GM12892 (cell line): ENCODE measurements at regions not wholly inside any gene's neighbourhood (a gene's known extent, or its start where the extent isn't known, plus 50 kb on each side); places are given as distances from the start of the nearest gene placed in this dataset.

Source experiments
- DNase-seq: peaks from one replicate; pipeline ENCODE4 v3.0.0; 2011; ENCODE audit not compliant: insufficient read length
- FAIRE-seq: peaks from 2 replicates; lab custom pipeline; 2011; peaks lifted over from hg19 to GRCh38; lab: Jason Lieb, UNC
- POLR2A ChIP-seq: IDR thresholded peaks from 2 replicates; pipeline ENCODE4 v1.6.1; 2011; ENCODE audit warnings: low read depth, low read length, control low read depth
- POLR2AphosphoS5 ChIP-seq: IDR thresholded peaks from 2 replicates; pipeline ENCODE4 v1.6.1; 2011; ENCODE audit warnings: low read depth, low read length, control low read depth
- TAF1 ChIP-seq: IDR thresholded peaks from 2 replicates; pipeline ENCODE4 v1.6.1; 2011; ENCODE audit warnings: low read depth, mild to moderate bottlenecking, control low read depth, low read length, borderline replicate concordance

- no peak for TF ChIP-seq POLR2AphosphoS5
- TF ChIP-seq POLR2A: no peak
- no peak for TF ChIP-seq TAF1
- no peak for DNase-seq
- FAIRE-seq: no peak
Observed at GRCh38 chr7:124351950-124352349, 319.1 kb upstream of the TMEM229A start.

GRCh38 chr7:124349443-124349842 is 316.6 kb upstream of the TMEM229A start:
- FAIRE-seq: no peak
- TF ChIP-seq TAF1 (no peak), POLR2AphosphoS5 (no peak)
- DNase-seq: no peak

- DNase-seq: no peak
Observed at GRCh38 chr7:124338861-124339260, 306.0 kb upstream of the TMEM229A start.

GRCh38 chr7:124330731-124331407 is 298.0 kb upstream of the TMEM229A start:
- no peak for DNase-seq
- FAIRE-seq: no peak
- no peak for TF ChIP-seq POLR2A
- TF ChIP-seq TAF1: no peak
- TF ChIP-seq POLR2AphosphoS5: no peak

More at GRCh38 chr7:124338861-124339260, 306.0 kb upstream of the TMEM229A start:
- FAIRE-seq: no peak
- TF ChIP-seq POLR2A: no peak
- TF ChIP-seq TAF1: no peak
- no peak for TF ChIP-seq POLR2AphosphoS5

- FAIRE-seq (no peak), DNase-seq (no peak)
- TF ChIP-seq POLR2AphosphoS5: no peak
- no peak for TF ChIP-seq TAF1
- TF ChIP-seq POLR2A: no peak
Observed at GRCh38 chr7:124328774-124329173, 295.9 kb upstream of the TMEM229A start.

GRCh38 chr7:124324262-124324661 is 291.4 kb upstream of the TMEM229A start:
- FAIRE-seq (no peak), DNase-seq (no peak)
- no peak for TF ChIP-seq TAF1
- no peak for TF ChIP-seq POLR2A
- TF ChIP-seq POLR2AphosphoS5: no peak

- FAIRE-seq: no peak
- DNase-seq: no peak
- TF ChIP-seq POLR2AphosphoS5 (no peak), POLR2A (no peak), TAF1 (no peak)
Observed at GRCh38 chr7:124323597-124323996, 290.7 kb upstream of the TMEM229A start.

- DNase-seq (no peak), FAIRE-seq (no peak)
- TF ChIP-seq POLR2AphosphoS5: no peak
- no peak for TF ChIP-seq TAF1
- no peak for TF ChIP-seq POLR2A
Observed at GRCh38 chr7:124322561-124322960, 289.7 kb upstream of the TMEM229A start.

GRCh38 chr7:124318721-124319450 is 286.0 kb upstream of the TMEM229A start:
- no peak for FAIRE-seq
- no peak for DNase-seq
- TF ChIP-seq POLR2A (no peak), TAF1 (no peak), POLR2AphosphoS5 (no peak)

GRCh38 chr7:124310934-124311390 is 278.1 kb upstream of the TMEM229A start:
- FAIRE-seq: no peak

GRCh38 chr7:124308384-124308783 is 275.5 kb upstream of the TMEM229A start:
- TF ChIP-seq TAF1 (no peak), POLR2AphosphoS5 (no peak), POLR2A (no peak)
- no peak for FAIRE-seq
- DNase-seq: no peak

More at GRCh38 chr7:124310934-124311390, 278.1 kb upstream of the TMEM229A start:
- DNase-seq: no peak
- no peak for TF ChIP-seq POLR2AphosphoS5
- TF ChIP-seq POLR2A: no peak

- DNase-seq: no peak
- no peak for FAIRE-seq
- TF ChIP-seq POLR2AphosphoS5 (no peak), TAF1 (no peak), POLR2A (no peak)
Observed at GRCh38 chr7:124295289-124295688, 262.4 kb upstream of the TMEM229A start.
